T-cell (primary cell): ENCODE measurements at regions not wholly inside any gene's neighbourhood (a gene's known extent, or its start where the extent isn't known, plus 50 kb on each side); places are given as distances from the start of the nearest gene placed in this dataset.

Experiments used
- ATAC-seq, 4 experiments: fragments of 200-7000 bp in 3 of 4; fragments of 150-1000 bp in 1 of 4; cut with Tn5 transposase; replicated peaks in 1 of 4; 1 replicate in 3 of 4; 2 replicates in 1 of 4; pipeline ENCODE4 v1.10.0; 2021; ENCODE audit warnings: moderate library complexity in 3 of 4, mild to moderate bottlenecking in 2 of 4, moderate number of reproducible peaks in 1 of 4
- CTCF ChIA-PET, 2 donors: fragments of 300-600 bp; sonication (Branson Sonifier 250); formaldehyde crosslinking; loops; one replicate each; lab custom pipeline; 2022; ENCODE audit warnings: antibody characterized with exemption in 2 of 2; lab: Charles Lee
- POLR2A ChIA-PET, 2 donors: fragments of 300-600 bp; sonication (Branson Sonifier 250); formaldehyde crosslinking; loops; one replicate each; lab custom pipeline; 2022; ENCODE audit warnings: antibody characterized with exemption in 2 of 2; lab: Charles Lee
- DNase-seq, 35 experiments: peaks; one replicate each; pipeline versions ENCODE4 v3.0.0 to v3.0.0-alpha.2; 2013 to 2023
- H3K27ac ChIP-seq: one replicate; pipeline ENCODE4 v1.5.1; 2013; ENCODE audit warnings: low read length
- H3K27me3 ChIP-seq, 2 experiments: replicated peaks in 1 of 2; 1 replicate in 1 of 2; 2 replicates in 1 of 2; pipeline versions ENCODE4 v1.6.1 to v1.7.0; 2013; ENCODE audit warnings: low read length in 1 of 2, mixed read lengths in 1 of 2; ENCODE audit not compliant: control insufficient read depth in 2 of 2, insufficient read depth in 2 of 2; ENCODE audit errors: extremely low read depth in 1 of 2
- H3K36me3 ChIP-seq, 2 donors: 1 replicate in 1 of 2; 2 replicates in 1 of 2; pipeline versions ENCODE4 v1.6.1 to v1.7.0; 2013; ENCODE audit warnings: low read length in 1 of 2; ENCODE audit not compliant: control insufficient read depth in 2 of 2, insufficient read depth in 1 of 2; ENCODE audit errors: extremely low read depth in 1 of 2
- H3K4me1 ChIP-seq, 2 experiments: 1 replicate in 1 of 2; 2 replicates in 1 of 2; pipeline versions ENCODE4 v1.6.1 to v1.7.0; 2013; ENCODE audit warnings: low read length in 2 of 2, mixed read lengths in 1 of 2; ENCODE audit not compliant: insufficient read depth in 2 of 2, control insufficient read depth in 1 of 2; ENCODE audit errors: extremely low read depth in 1 of 2
- H3K4me3 ChIP-seq, 2 donors: 1 replicate in 1 of 2; 2 replicates in 1 of 2; pipeline versions ENCODE4 v1.5.1 to v1.7.0; 2013; ENCODE audit warnings: mild to moderate bottlenecking in 2 of 2, low read length in 1 of 2, moderate library complexity in 1 of 2; ENCODE audit not compliant: control insufficient read depth in 1 of 2; ENCODE audit errors: extremely low read depth in 1 of 2
- H3K9me3 ChIP-seq: 2 replicates; pipeline ENCODE4 v1.7.0; 2013
- H3K27ac Mint-ChIP-seq, 2 donors: one replicate each; pipeline ENCODE4 v1.8.0; 2020 to 2021; ENCODE audit warnings: mild to moderate bottlenecking in 2 of 2, mixed read lengths in 2 of 2
- H3K27me3 Mint-ChIP-seq, 2 donors: one replicate each; pipeline ENCODE4 v1.8.0; 2021 to 2022; ENCODE audit warnings: mixed read lengths in 2 of 2
- H3K36me3 Mint-ChIP-seq: one replicate; pipeline ENCODE4 v1.8.0; 2021; ENCODE audit warnings: mixed read lengths
- H3K4me1 Mint-ChIP-seq, 3 donors: one replicate each; pipeline ENCODE4 v1.8.0; 2020 to 2022; ENCODE audit warnings: mixed read lengths in 3 of 3, mild to moderate bottlenecking in 1 of 3
- H3K4me3 Mint-ChIP-seq, 3 donors: one replicate each; pipeline ENCODE4 v1.8.0; 2020 to 2022; ENCODE audit warnings: mild to moderate bottlenecking in 3 of 3, mixed read lengths in 3 of 3, moderate library complexity in 3 of 3
- H3K9me3 Mint-ChIP-seq, 3 donors: one replicate each; pipeline ENCODE4 v1.8.0; 2020 to 2022; ENCODE audit warnings: mixed read lengths in 3 of 3
- WGBS: methylation state at CpG from one replicate; pipeline ENCODE4 v1.1.5; 2013; ENCODE audit warnings: missing lambda C conversion rate; ENCODE audit not compliant: insufficient coverage; 5-methylcytosine and 5-hydroxymethylcytosine counted together

DNA sequence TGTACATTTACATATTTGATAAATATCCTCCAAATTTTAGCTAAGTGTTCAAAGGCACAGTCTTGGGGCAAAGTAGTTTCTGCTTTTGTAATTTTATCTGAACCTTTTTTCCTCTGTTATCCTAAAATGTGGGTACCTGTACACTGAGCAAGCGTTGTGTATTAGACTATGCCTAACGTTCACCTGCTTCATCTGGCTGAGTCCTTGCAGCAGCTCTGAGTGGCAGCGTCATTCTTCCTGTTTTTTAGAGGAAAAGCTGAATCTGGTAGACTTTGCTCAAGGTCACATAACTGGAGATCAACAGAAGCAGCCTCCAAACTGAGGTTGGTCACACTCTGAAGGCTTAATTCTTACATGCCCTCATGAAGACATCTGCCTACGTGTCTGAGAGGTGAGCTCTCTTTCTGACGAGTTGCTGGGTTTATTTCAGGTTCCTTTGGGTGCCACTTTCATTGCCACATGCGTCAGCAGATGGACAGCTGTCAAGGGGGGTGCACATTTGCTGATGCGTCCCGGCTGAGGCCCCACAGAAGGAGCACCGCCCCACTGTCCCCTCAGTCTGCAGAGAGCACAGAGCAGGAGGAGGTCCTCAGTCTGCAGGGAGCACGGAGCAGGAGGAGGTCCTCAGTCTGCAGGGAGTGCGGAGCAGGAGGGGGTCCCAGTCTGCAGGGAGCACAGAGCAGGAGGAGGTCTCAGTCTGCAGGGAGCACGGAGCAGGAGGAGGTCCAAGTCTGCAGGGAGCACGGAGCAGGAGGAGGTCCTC lies 406.5 kb upstream of the SHH start:
- Mint-ChIP-seq H3K27ac (no peak overlapping the region), H3K9me3 (no peaks in the 10 kb centered on the region), H3K4me3 (no peak overlapping the region), H3K4me1 (no peaks in the 10 kb centered on the region), H3K36me3 (no peaks in the 10 kb centered on the region), H3K27me3 (peaks cover 6 to 7% of the 10 kb centered on the region in 2 donors)
- Histone ChIP-seq H3K36me3 (no peaks in the 10 kb centered on the region), H3K27me3 (peaks cover 0 to 11% of the 10 kb centered on the region in 2 experiments), H3K4me1 (no peaks in the 10 kb centered on the region), H3K9me3 (no peaks in the 10 kb centered on the region), H3K4me3 (no peak overlapping the region), H3K27ac (no peak overlapping the region)
- ATAC-seq (no peak), DNase-seq (no peak)
- CTCF ChIA-PET, result no interaction called here
- WGBS, result 68% methylated on average over 13 of the region's 13 CpGs
- POLR2A ChIA-PET, result interaction anchor here in 1 of 2 donors (0.6 kb wide), 1 partner anchor 15 kb away, joined by 3 read pairs; no protein-coding TSS in a partner anchor

GRCh38 chr7:156217803-156218202 lies 405.5 kb upstream of the SHH start:
- ChIA-PET POLR2A (no interaction called here), CTCF (no interaction called here)
- peaks cover 3 to 6% of the 10 kb centered on the region in 2 donors for H3K27me3 Mint-ChIP-seq
- ATAC-seq (no peak), DNase-seq (no peak)
- Histone ChIP-seq H3K36me3 (no peaks in the 10 kb centered on the region), H3K4me1 (no peaks in the 10 kb centered on the region), H3K4me3 (no peak overlapping the region), H3K27me3 (peaks cover 0 to 11% of the 10 kb centered on the region in 2 experiments), H3K27ac (no peak overlapping the region), H3K9me3 (no peaks in the 10 kb centered on the region)
- H3K4me3 Mint-ChIP-seq, result no peak overlapping the region
- WGBS, result 33% methylated on average over 1 of the region's 6 CpGs
- H3K27ac Mint-ChIP-seq, result no peak overlapping the region
- no peaks in the 10 kb centered on the region for H3K4me1 Mint-ChIP-seq
- no peaks in the 10 kb centered on the region for H3K36me3 Mint-ChIP-seq
- H3K9me3 Mint-ChIP-seq, result no peaks in the 10 kb centered on the region

GRCh38 chr7:156209087-156209486 lies 396.8 kb upstream of the SHH start:
- peaks cover 0 to 2% of the 10 kb centered on the region in 2 donors for H3K27me3 Mint-ChIP-seq
- no peaks in the 10 kb centered on the region for H3K4me1 Mint-ChIP-seq
- Histone ChIP-seq H3K4me1 (no peaks in the 10 kb centered on the region), H3K27ac (no peak overlapping the region), H3K36me3 (no peaks in the 10 kb centered on the region), H3K9me3 (no peaks in the 10 kb centered on the region), H3K4me3 (no peak overlapping the region), H3K27me3 (peaks cover 0 to 2% of the 10 kb centered on the region in 2 experiments)
- ATAC-seq (no peak), DNase-seq (no peak)
- ChIA-PET CTCF (no interaction called here), POLR2A (no interaction called here)
- no peaks in the 10 kb centered on the region for H3K36me3 Mint-ChIP-seq
- H3K4me3 Mint-ChIP-seq, result no peak overlapping the region
- H3K27ac Mint-ChIP-seq, result no peak overlapping the region
- WGBS, result 47% methylated on average over 3 of the region's 7 CpGs
- H3K9me3 Mint-ChIP-seq, result no peaks in the 10 kb centered on the region

DNA sequence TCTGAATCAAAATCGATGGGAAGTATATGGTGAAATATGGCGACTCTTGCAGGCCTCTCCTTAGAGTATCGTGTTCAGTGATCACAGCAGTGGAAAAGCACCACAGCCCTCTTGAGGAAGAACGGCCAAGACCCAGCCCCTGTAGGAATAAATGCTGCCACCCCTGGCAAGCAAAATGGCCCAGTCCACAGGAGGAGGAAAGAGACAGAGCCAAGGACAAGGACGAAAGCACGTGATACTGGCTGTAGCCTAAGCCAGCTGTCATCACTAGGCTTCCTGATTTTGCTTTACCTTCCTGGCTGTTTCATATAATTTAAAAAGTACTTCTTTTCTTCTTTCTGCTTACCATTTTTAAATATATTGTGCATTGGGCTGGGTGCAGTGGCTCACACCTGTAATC lies 395.0 kb upstream of the SHH start:
- H3K27me3 ChIP-seq, result peaks cover 0 to 2% of the 10 kb centered on the region in 2 experiments
- no peak overlapping the region for H3K27ac Mint-ChIP-seq
- no peaks in the 10 kb centered on the region for H3K4me1 Mint-ChIP-seq
- H3K4me1 ChIP-seq, result no peaks in the 10 kb centered on the region
- ATAC-seq (no peak), DNase-seq (no peak)
- POLR2A ChIA-PET, result no interaction called here
- no peaks in the 10 kb centered on the region for H3K36me3 ChIP-seq
- H3K36me3 Mint-ChIP-seq, result no peaks in the 10 kb centered on the region
- CTCF ChIA-PET, result no interaction called here
- 86% methylated on average over 1 of the region's 6 CpGs for WGBS
- no peaks in the 10 kb centered on the region for H3K9me3 Mint-ChIP-seq
- no peaks in the 10 kb centered on the region for H3K9me3 ChIP-seq
- H3K4me3 Mint-ChIP-seq, result no peak overlapping the region
- no peak overlapping the region for H3K4me3 ChIP-seq
- peaks cover 0 to 2% of the 10 kb centered on the region in 2 donors for H3K27me3 Mint-ChIP-seq
- H3K27ac ChIP-seq, result no peak overlapping the region

- H3K36me3 Mint-ChIP-seq, result no peaks in the 10 kb centered on the region
- 100% methylated on average over 1 of the region's 8 CpGs for WGBS
- ATAC-seq (no peak), DNase-seq (no peak)
- Histone ChIP-seq H3K27ac (no peak overlapping the region), H3K4me3 (no peak overlapping the region), H3K27me3 (peaks cover 0 to 2% of the 10 kb centered on the region in 2 experiments), H3K36me3 (no peaks in the 10 kb centered on the region), H3K4me1 (no peaks in the 10 kb centered on the region), H3K9me3 (no peaks in the 10 kb centered on the region)
- no peak overlapping the region for H3K4me3 Mint-ChIP-seq
- H3K27ac Mint-ChIP-seq, result no peak overlapping the region
- H3K4me1 Mint-ChIP-seq, result no peaks in the 10 kb centered on the region
- peaks cover 2% of the 10 kb centered on the region in 2 donors for H3K27me3 Mint-ChIP-seq
- ChIA-PET CTCF (no interaction called here), POLR2A (interaction anchor here in 1 of 2 donors (0.6 kb wide), 1 partner anchor 50 kb away, joined by 3 read pairs; no protein-coding TSS in a partner anchor)
- no peaks in the 10 kb centered on the region for H3K9me3 Mint-ChIP-seq
Observed at GRCh38 chr7:156206174-156206573, 393.9 kb upstream of the SHH start.

- DNase-seq (no peak), ATAC-seq (no peak)
- Histone ChIP-seq H3K4me1 (no peaks in the 10 kb centered on the region), H3K9me3 (no peaks in the 10 kb centered on the region), H3K27me3 (peaks cover 0 to 2% of the 10 kb centered on the region in 2 experiments), H3K36me3 (no peaks in the 10 kb centered on the region), H3K27ac (no peak overlapping the region), H3K4me3 (no peak overlapping the region)
- Mint-ChIP-seq H3K36me3 (no peaks in the 10 kb centered on the region), H3K27ac (no peak overlapping the region), H3K4me1 (no peaks in the 10 kb centered on the region), H3K27me3 (peaks cover 2 to 3% of the 10 kb centered on the region in 2 donors), H3K9me3 (no peaks in the 10 kb centered on the region), H3K4me3 (no peak overlapping the region)
- ChIA-PET CTCF (no interaction called here), POLR2A (no interaction called here)
- WGBS, result 69% methylated on average over 3 of the region's 6 CpGs
Observed at GRCh38 chr7:156204820-156205219, 392.6 kb upstream of the SHH start.
